Neural cell (in vitro differentiated cells): ENCODE measurements at regions not wholly inside any gene's neighbourhood (a gene's known extent, or its start where the extent isn't known, plus 50 kb on each side); places are given as distances from the start of the nearest gene placed in this dataset.

ENCODE experiments used
- H2AFZ ChIP-seq: fragments of 200-600, 300-800 bp; sonication (generic), shearing (Covaris generic); 2 replicates; pipeline ENCODE4 v1.6.0; 2014; ENCODE audit warnings: low read depth, mild to moderate bottlenecking, antibody characterized with exemption, low read length, moderate library complexity
- H3F3A ChIP-seq: fragments of 200-600 bp; shearing (Covaris generic); 2 replicates; pipeline ENCODE4 v1.6.1; 2016; ENCODE audit warnings: mild to moderate bottlenecking, moderate library complexity, mixed read lengths, antibody characterized with exemption, low read length; ENCODE audit not compliant: insufficient read depth, poor library complexity, severe bottlenecking
- H3K27ac ChIP-seq: fragments of 200-600, 300-800 bp; sonication (generic), shearing (Covaris generic); 2 replicates; pipeline ENCODE4 v1.5.1; 2014; ENCODE audit warnings: mild to moderate bottlenecking, low read length, moderate library complexity
- H3K27me3 ChIP-seq: fragments of 300-800, 200-600 bp; sonication (generic), shearing (Covaris generic); 2 replicates; pipeline ENCODE4 v1.6.0; 2014; ENCODE audit warnings: mild to moderate bottlenecking, low read depth, low read length, moderate library complexity; ENCODE audit not compliant: insufficient read depth
- H3K36me3 ChIP-seq: fragments of 300-800, 200-600 bp; sonication (generic), shearing (Covaris generic); 2 replicates; pipeline ENCODE4 v1.5.1; 2014; ENCODE audit warnings: mild to moderate bottlenecking, antibody characterized with exemption, low read length, moderate library complexity; ENCODE audit not compliant: insufficient read depth
- H3K4me2 ChIP-seq: fragments of 300-800, 200-600 bp; sonication (generic), shearing (Covaris generic); 2 replicates; pipeline ENCODE4 v1.6.0; 2014; ENCODE audit warnings: mild to moderate bottlenecking, low read length
- H3K4me3 ChIP-seq: fragments of 300-800, 200-600 bp; sonication (generic), shearing (Covaris generic); 2 replicates; pipeline ENCODE4 v1.5.1; 2014; ENCODE audit warnings: mild to moderate bottlenecking, low read length, moderate library complexity
- H3K79me2 ChIP-seq: fragments of 200-600 bp; shearing (Covaris generic); replicated peaks from 2 replicates; pipeline ENCODE4 v1.6.0; 2014; ENCODE audit warnings: mild to moderate bottlenecking, low read length, moderate library complexity; ENCODE audit not compliant: insufficient read depth
- H3K9ac ChIP-seq: fragments of 300-800, 200-600 bp; sonication (generic), shearing (Covaris generic); 2 replicates; pipeline ENCODE4 v1.6.1; 2016; ENCODE audit warnings: mild to moderate bottlenecking, low read length, mixed read lengths
- H3K9me2 ChIP-seq: fragments of 200-600 bp; shearing (Covaris generic); 2 replicates; pipeline ENCODE4 v1.6.1; 2016; ENCODE audit warnings: mild to moderate bottlenecking, low read length, mixed read lengths; ENCODE audit not compliant: insufficient read depth
- H3K9me3 ChIP-seq: fragments of 200-600, 300-800 bp; sonication (generic), shearing (Covaris generic); 2 replicates; pipeline ENCODE4 v1.6.1; 2016; ENCODE audit warnings: mild to moderate bottlenecking, mixed run types, low read length, moderate library complexity, mixed read lengths
- H4K20me1 ChIP-seq: fragments of 200-600 bp; shearing (Covaris generic); 2 replicates; pipeline ENCODE4 v1.6.1; 2016; ENCODE audit warnings: mild to moderate bottlenecking, mixed run types; ENCODE audit not compliant: insufficient read depth
- EP300 ChIP-seq: fragments of 450-650 bp; conservative IDR thresholded peaks from 2 replicates; pipeline ENCODE4 v1.6.1; 2014; ENCODE audit warnings: antibody characterized with exemption, mild to moderate bottlenecking, moderate library complexity; ENCODE audit not compliant: poor library complexity, severe bottlenecking
- EZH2 ChIP-seq: fragments of 200-600, 300-800 bp; shearing (Covaris generic), sonication (generic); IDR thresholded peaks from 2 replicates; pipeline ENCODE4 v1.6.1; 2014; ENCODE audit warnings: antibody characterized with exemption, low read length, borderline replicate concordance, mild to moderate bottlenecking; ENCODE audit not compliant: insufficient read depth, poor library complexity, severe bottlenecking
- MXI1 ChIP-seq: fragments of 450-650 bp; conservative IDR thresholded peaks from 2 replicates; pipeline ENCODE4 v1.6.1; 2014; ENCODE audit warnings: antibody characterized with exemption, mild to moderate bottlenecking; ENCODE audit not compliant: poor library complexity, severe bottlenecking
- POLR2AphosphoS5 ChIP-seq: IDR thresholded peaks from 2 replicates; pipeline ENCODE4 v1.6.1; 2012
- RAD21 ChIP-seq: fragments of 450-650 bp; conservative IDR thresholded peaks from 2 replicates; pipeline ENCODE4 v1.6.1; 2014; ENCODE audit warnings: antibody characterized with exemption, mild to moderate bottlenecking, moderate library complexity
- SMC3 ChIP-seq: fragments of 450-650 bp; conservative IDR thresholded peaks from 2 replicates; pipeline ENCODE4 v1.6.1; 2014; ENCODE audit warnings: antibody characterized with exemption, mild to moderate bottlenecking, moderate library complexity; ENCODE audit not compliant: poor library complexity
- TAF1 ChIP-seq: IDR thresholded peaks from 2 replicates; pipeline ENCODE4 v1.6.1; 2012; ENCODE audit warnings: low read depth
- TF ChIP-seq, protein P1 (sequence below): fragments of 450-650 bp; IDR thresholded peaks from 2 replicates; pipeline ENCODE4 v1.5.1; 2014; ENCODE audit warnings: antibody characterized with exemption, mild to moderate bottlenecking, moderate library complexity; ENCODE audit not compliant: poor library complexity, severe bottlenecking
- TF ChIP-seq, protein P2 (sequence below): IDR thresholded peaks from 2 replicates; pipeline ENCODE4 v1.6.1; 2012; ENCODE audit warnings: borderline replicate concordance

DNA sequence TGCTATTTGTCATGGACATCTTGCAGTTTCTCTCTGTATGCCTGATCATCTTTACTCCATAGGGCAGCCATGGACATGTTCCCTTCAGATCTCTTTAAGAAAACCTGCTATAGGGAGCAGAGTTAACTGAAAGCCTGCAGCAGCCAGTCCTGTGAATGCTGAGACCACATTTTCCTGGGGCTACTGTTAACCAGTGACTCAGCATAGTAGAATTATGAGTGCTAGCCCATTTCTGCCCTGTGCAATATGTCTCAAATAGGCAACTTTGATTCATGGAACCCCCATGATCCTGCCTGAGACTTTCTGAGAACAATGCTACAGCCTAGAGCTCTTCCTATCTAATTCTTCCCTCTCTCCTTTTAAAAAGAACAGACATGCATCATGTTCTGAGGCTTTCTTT, 624.2 kb downstream of the CHSY3 start:
- no peaks in the 10 kb centered on the region for H3K36me3 ChIP-seq
- no peak overlapping the region for H3K27ac ChIP-seq
- no peak overlapping the region for H2AFZ ChIP-seq
- TF ChIP-seq RAD21 = no peak
- H3K27me3 ChIP-seq = no peaks in the 10 kb centered on the region
- H3K4me2 ChIP-seq = no peak overlapping the region
- no peaks in the 10 kb centered on the region for H3K9me3 ChIP-seq
- no peaks in the 10 kb centered on the region for H4K20me1 ChIP-seq
- H3K4me3 ChIP-seq = no peak overlapping the region
- H3K79me2 ChIP-seq = no peaks in the 10 kb centered on the region
- no peak overlapping the region for H3K9ac ChIP-seq
- H3F3A ChIP-seq = no peaks in the 10 kb centered on the region
- no peaks in the 10 kb centered on the region for H3K9me2 ChIP-seq

DNA sequence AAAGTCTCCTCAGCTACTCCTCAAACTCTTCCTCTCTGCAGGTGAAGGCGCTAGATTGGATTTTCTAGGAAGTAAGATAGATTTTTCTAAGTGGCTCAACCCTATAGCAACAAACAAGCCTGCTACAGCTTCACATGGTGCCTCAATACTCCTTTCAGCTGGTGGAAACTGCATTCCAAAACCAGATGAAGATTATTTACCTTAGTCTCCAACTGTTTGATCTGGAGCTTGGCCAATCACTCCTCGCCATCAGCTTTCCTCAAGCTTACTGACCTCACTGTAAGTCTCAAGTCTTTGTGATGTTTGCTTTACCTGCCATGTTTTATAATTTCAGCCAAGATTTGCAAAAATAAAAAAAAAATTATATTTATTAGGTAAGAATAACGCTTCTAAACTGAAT, 622.4 kb downstream of the CHSY3 start:
- no peaks in the 10 kb centered on the region for H3K79me2 ChIP-seq
- H3K9me2 ChIP-seq = no peaks in the 10 kb centered on the region
- no peak overlapping the region for H3K4me3 ChIP-seq
- no peak overlapping the region for H3K27ac ChIP-seq
- H3K9ac ChIP-seq = no peak overlapping the region
- TF ChIP-seq POLR2AphosphoS5 = no peak
- no peak for TF ChIP-seq TAF1
- no peaks in the 10 kb centered on the region for H3K9me3 ChIP-seq
- H3F3A ChIP-seq = no peaks in the 10 kb centered on the region
- no peaks in the 10 kb centered on the region for H3K36me3 ChIP-seq
- H4K20me1 ChIP-seq = no peaks in the 10 kb centered on the region
- H2AFZ ChIP-seq = no peak overlapping the region
- no peak overlapping the region for H3K4me2 ChIP-seq
- no peaks in the 10 kb centered on the region for H3K27me3 ChIP-seq

DNA sequence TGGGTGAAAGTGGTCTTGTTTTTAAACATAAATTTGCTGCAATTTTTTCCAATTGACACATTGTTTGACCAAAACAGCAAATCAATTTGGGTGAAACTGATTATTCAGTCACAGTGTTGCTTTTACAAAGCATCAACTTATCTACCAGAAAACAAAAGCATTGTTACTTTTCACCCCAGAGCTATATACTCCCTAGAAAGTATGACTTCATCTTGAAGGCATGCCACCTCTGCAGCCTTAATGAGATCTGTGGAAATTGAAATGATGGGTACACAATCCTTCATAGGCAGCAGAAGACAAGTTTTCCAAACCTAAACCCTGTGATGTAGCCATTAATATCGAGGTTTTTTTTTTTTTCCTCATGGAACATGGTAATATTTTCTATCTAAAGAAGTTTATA, 615.9 kb downstream of the CHSY3 start:
- TF ChIP-seq EP300 (no peak), TAF1 (no peak), EZH2 (no peak), SMC3 (no peak), MXI1 (no peak), RAD21 (no peak), POLR2AphosphoS5 (no peak)
- TF ChIP-seq, protein P1, sequence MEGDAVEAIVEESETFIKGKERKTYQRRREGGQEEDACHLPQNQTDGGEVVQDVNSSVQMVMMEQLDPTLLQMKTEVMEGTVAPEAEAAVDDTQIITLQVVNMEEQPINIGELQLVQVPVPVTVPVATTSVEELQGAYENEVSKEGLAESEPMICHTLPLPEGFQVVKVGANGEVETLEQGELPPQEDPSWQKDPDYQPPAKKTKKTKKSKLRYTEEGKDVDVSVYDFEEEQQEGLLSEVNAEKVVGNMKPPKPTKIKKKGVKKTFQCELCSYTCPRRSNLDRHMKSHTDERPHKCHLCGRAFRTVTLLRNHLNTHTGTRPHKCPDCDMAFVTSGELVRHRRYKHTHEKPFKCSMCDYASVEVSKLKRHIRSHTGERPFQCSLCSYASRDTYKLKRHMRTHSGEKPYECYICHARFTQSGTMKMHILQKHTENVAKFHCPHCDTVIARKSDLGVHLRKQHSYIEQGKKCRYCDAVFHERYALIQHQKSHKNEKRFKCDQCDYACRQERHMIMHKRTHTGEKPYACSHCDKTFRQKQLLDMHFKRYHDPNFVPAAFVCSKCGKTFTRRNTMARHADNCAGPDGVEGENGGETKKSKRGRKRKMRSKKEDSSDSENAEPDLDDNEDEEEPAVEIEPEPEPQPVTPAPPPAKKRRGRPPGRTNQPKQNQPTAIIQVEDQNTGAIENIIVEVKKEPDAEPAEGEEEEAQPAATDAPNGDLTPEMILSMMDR = no peak
- TF ChIP-seq, protein P2, sequence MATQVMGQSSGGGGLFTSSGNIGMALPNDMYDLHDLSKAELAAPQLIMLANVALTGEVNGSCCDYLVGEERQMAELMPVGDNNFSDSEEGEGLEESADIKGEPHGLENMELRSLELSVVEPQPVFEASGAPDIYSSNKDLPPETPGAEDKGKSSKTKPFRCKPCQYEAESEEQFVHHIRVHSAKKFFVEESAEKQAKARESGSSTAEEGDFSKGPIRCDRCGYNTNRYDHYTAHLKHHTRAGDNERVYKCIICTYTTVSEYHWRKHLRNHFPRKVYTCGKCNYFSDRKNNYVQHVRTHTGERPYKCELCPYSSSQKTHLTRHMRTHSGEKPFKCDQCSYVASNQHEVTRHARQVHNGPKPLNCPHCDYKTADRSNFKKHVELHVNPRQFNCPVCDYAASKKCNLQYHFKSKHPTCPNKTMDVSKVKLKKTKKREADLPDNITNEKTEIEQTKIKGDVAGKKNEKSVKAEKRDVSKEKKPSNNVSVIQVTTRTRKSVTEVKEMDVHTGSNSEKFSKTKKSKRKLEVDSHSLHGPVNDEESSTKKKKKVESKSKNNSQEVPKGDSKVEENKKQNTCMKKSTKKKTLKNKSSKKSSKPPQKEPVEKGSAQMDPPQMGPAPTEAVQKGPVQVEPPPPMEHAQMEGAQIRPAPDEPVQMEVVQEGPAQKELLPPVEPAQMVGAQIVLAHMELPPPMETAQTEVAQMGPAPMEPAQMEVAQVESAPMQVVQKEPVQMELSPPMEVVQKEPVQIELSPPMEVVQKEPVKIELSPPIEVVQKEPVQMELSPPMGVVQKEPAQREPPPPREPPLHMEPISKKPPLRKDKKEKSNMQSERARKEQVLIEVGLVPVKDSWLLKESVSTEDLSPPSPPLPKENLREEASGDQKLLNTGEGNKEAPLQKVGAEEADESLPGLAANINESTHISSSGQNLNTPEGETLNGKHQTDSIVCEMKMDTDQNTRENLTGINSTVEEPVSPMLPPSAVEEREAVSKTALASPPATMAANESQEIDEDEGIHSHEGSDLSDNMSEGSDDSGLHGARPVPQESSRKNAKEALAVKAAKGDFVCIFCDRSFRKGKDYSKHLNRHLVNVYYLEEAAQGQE = no peak

More for the DNA sequence above, 615.9 kb downstream of the CHSY3 start:
- Histone ChIP-seq H3F3A (no peaks in the 10 kb centered on the region), H3K36me3 (no peaks in the 10 kb centered on the region), H3K4me2 (no peak overlapping the region), H3K9me2 (no peaks in the 10 kb centered on the region), H3K79me2 (no peaks in the 10 kb centered on the region), H3K9ac (no peak overlapping the region), H4K20me1 (no peaks in the 10 kb centered on the region), H2AFZ (no peak overlapping the region), H3K4me3 (no peak overlapping the region), H3K9me3 (no peaks in the 10 kb centered on the region), H3K27me3 (no peaks in the 10 kb centered on the region), H3K27ac (no peak overlapping the region)
